Panc1 (cell line): ENCODE measurements at regions not wholly inside any gene's neighbourhood (a gene's known extent, or its start where the extent isn't known, plus 50 kb on each side); places are given as distances from the start of the nearest gene placed in this dataset.

Experiments used
- CTCF ChIP-seq: fragments of 450-650 bp; IDR thresholded peaks from 2 replicates; pipeline ENCODE4 v1.5.1; 2017; ENCODE audit warnings: mild to moderate bottlenecking
- POLR2AphosphoS5 ChIP-seq: IDR thresholded peaks from 2 replicates; pipeline ENCODE4 v1.6.1; 2012; ENCODE audit warnings: mild to moderate bottlenecking, low read depth, low read length, moderate library complexity

- TF ChIP-seq CTCF (no peak), POLR2AphosphoS5 (no peak)
Observed at GRCh38 chr4:185965426-185966384, 103.3 kb upstream of the TLR3 start.
